CD4-positive, alpha-beta T cell treated with Interleukin-4 for 1 hour (primary cell): ENCODE measurements at regions not wholly inside any gene's neighbourhood (a gene's known extent, or its start where the extent isn't known, plus 50 kb on each side); places are given as distances from the start of the nearest gene placed in this dataset.
A peak's percentile ranks its signal among the peaks of the same experiment; 100 is the strongest.
"Not testable (repeated sequence)": the region's sequence is repeated elsewhere in the genome, so short reads cannot be mapped to it uniquely, and the experiment has no call there.

Experiments
- DNase-seq, 2 donors: peaks; one replicate each; pipeline ENCODE4 v3.0.0-alpha.2; 2020 to 2022

GRCh38 chr4:111283066-111283677 is 660.3 kb upstream of the PITX2 start:
- peak; percentile 10 to 18 for DNase-seq

GRCh38 chr4:111296466-111296865 is 673.6 kb upstream of the PITX2 start:
- DNase-seq, result no peak

GRCh38 chr4:111303806-111304205 is 680.9 kb upstream of the PITX2 start:
- no peak for DNase-seq

- no peak for DNase-seq
Measured at GRCh38 chr4:111323496-111323895, 700.6 kb upstream of the PITX2 start.

- DNase-seq, result no peak
Measured at GRCh38 chr4:111323916-111324315, 701.0 kb upstream of the PITX2 start.

- no peak for DNase-seq
Measured at GRCh38 chr4:111326450-111326849, 703.6 kb upstream of the PITX2 start.

- no peak for DNase-seq
Measured at GRCh38 chr4:111330786-111331185, 707.9 kb upstream of the PITX2 start.

- DNase-seq, result no peak
Measured at GRCh38 chr4:111334361-111334760, 711.5 kb upstream of the PITX2 start.

GRCh38 chr4:111337186-111337876 is 714.5 kb upstream of the PITX2 start:
- not testable (repeated sequence) for DNase-seq

- no peak for DNase-seq
Measured at GRCh38 chr4:111359602-111360001, 736.7 kb upstream of the PITX2 start.

GRCh38 chr4:111360906-111361305 is 738.0 kb upstream of the PITX2 start:
- DNase-seq, result no peak

GRCh38 chr4:111362941-111363361 is 740.1 kb upstream of the PITX2 start:
- DNase-seq, result no peak

GRCh38 chr4:111377880-111378279 is 755.0 kb upstream of the PITX2 start:
- DNase-seq, result not testable (repeated sequence)

GRCh38 chr4:111388561-111388960 is 756.7 kb upstream of the FAM241A start:
- no peak for DNase-seq

GRCh38 chr4:111391829-111392228 is 753.4 kb upstream of the FAM241A start:
- no peak for DNase-seq

- no peak for DNase-seq
Measured at GRCh38 chr4:111393781-111394180, 751.5 kb upstream of the FAM241A start.

- no peak for DNase-seq
Measured at GRCh38 chr4:111398906-111399330, 746.3 kb upstream of the FAM241A start.

GRCh38 chr4:111399623-111400022 is 745.6 kb upstream of the FAM241A start:
- DNase-seq, result no peak

GRCh38 chr4:111400741-111401140 is 744.5 kb upstream of the FAM241A start:
- no peak for DNase-seq

- DNase-seq, result no peak
Measured at GRCh38 chr4:111404673-111405072, 740.6 kb upstream of the FAM241A start.

- DNase-seq, result no peak
Measured at GRCh38 chr4:111405989-111406388, 739.3 kb upstream of the FAM241A start.

- no peak for DNase-seq
Measured at GRCh38 chr4:111410571-111410970, 734.7 kb upstream of the FAM241A start.

GRCh38 chr4:111417521-111417920 is 727.7 kb upstream of the FAM241A start:
- no peak for DNase-seq

GRCh38 chr4:111433441-111433840 is 711.8 kb upstream of the FAM241A start:
- DNase-seq, result no peak

- DNase-seq, result no peak
Measured at GRCh38 chr4:111434586-111434985, 710.7 kb upstream of the FAM241A start.
